ENCODE measurements at regions not wholly inside any gene's neighbourhood (a gene's known extent, or its start where the extent isn't known, plus 50 kb on each side); places are given as distances from the start of the nearest gene placed in this dataset.
"Not testable (repeated sequence)": the region's sequence is repeated elsewhere in the genome, so short reads cannot be mapped to it uniquely, and the experiment has no call there.

GRCh38 chr3:5994651-5995050 is 807.1 kb downstream of the EDEM1 start:
- no peak for DNase-seq (ENCODE audit: low read depth)

- DNase-seq (ENCODE audit: low read depth) = no peak
Observed at GRCh38 chr3:6018456-6018855, 830.9 kb downstream of the EDEM1 start.

GRCh38 chr3:6022621-6023020 is 835.1 kb downstream of the EDEM1 start:
- no peak for DNase-seq (ENCODE audit: low read depth)

GRCh38 chr3:6025032-6025431 is 835.9 kb upstream of the GRM7 start:
- DNase-seq (ENCODE audit: low read depth) = no peak

GRCh38 chr3:6030648-6031047 is 830.3 kb upstream of the GRM7 start:
- not testable (repeated sequence) for DNase-seq (ENCODE audit: low read depth)

- DNase-seq (ENCODE audit: low read depth) = no peak
Observed at GRCh38 chr3:6035626-6036025, 825.3 kb upstream of the GRM7 start.

GRCh38 chr3:6039971-6040370 is 820.9 kb upstream of the GRM7 start:
- DNase-seq (ENCODE audit: low read depth) = no peak

GRCh38 chr3:6041894-6042293 is 819.0 kb upstream of the GRM7 start:
- no peak for DNase-seq (ENCODE audit: low read depth)

- no peak for DNase-seq (ENCODE audit: low read depth)
Observed at GRCh38 chr3:6047016-6047415, 813.9 kb upstream of the GRM7 start.

- no peak for DNase-seq (ENCODE audit: low read depth)
Observed at GRCh38 chr3:6060251-6060650, 800.7 kb upstream of the GRM7 start.

- no peak for DNase-seq (ENCODE audit: low read depth)
Observed at GRCh38 chr3:6062261-6063187, 798.4 kb upstream of the GRM7 start.

GRCh38 chr3:6066397-6066796 is 794.5 kb upstream of the GRM7 start:
- DNase-seq (ENCODE audit: low read depth) = no peak

- not testable (repeated sequence) for DNase-seq (ENCODE audit: low read depth)
Observed at GRCh38 chr3:6066868-6067578, 793.9 kb upstream of the GRM7 start.

GRCh38 chr3:6074952-6075351 is 786.0 kb upstream of the GRM7 start:
- DNase-seq (ENCODE audit: low read depth) = no peak

GRCh38 chr3:6078436-6078835 is 782.5 kb upstream of the GRM7 start:
- no peak for DNase-seq (ENCODE audit: low read depth)

- DNase-seq (ENCODE audit: low read depth) = no peak
Observed at GRCh38 chr3:6079011-6079410, 781.9 kb upstream of the GRM7 start.

- no peak for DNase-seq (ENCODE audit: low read depth)
Observed at GRCh38 chr3:6079561-6080179, 781.2 kb upstream of the GRM7 start.

GRCh38 chr3:6088433-6088832 is 772.5 kb upstream of the GRM7 start:
- no peak for DNase-seq (ENCODE audit: low read depth)

GRCh38 chr3:6089780-6090179 is 771.1 kb upstream of the GRM7 start:
- DNase-seq (ENCODE audit: low read depth) = no peak

GRCh38 chr3:6091262-6091661 is 769.7 kb upstream of the GRM7 start:
- DNase-seq (ENCODE audit: low read depth) = no peak

GRCh38 chr3:6095006-6095405 is 765.9 kb upstream of the GRM7 start:
- DNase-seq (ENCODE audit: low read depth) = no peak

- no peak for DNase-seq (ENCODE audit: low read depth)
Observed at GRCh38 chr3:6097021-6097420, 763.9 kb upstream of the GRM7 start.

- no peak for DNase-seq (ENCODE audit: low read depth)
Observed at GRCh38 chr3:6097556-6097955, 763.4 kb upstream of the GRM7 start.
